DOHH2 (cell line): ENCODE measurements at regions not wholly inside any gene's neighbourhood (a gene's known extent, or its start where the extent isn't known, plus 50 kb on each side); places are given as distances from the start of the nearest gene placed in this dataset.

Experiments used
- EZH2phosphoT487 ChIP-seq: fragments of 200-600 bp; sonication (generic); IDR thresholded peaks from 2 replicates; pipeline ENCODE4 v1.6.1; 2017; ENCODE audit warnings: borderline replicate concordance, mild to moderate bottlenecking, antibody characterized with exemption, low read length, moderate library complexity, mixed read lengths
- TF ChIP-seq, protein P1 (sequence below): fragments of 200-600 bp; sonication (generic); IDR thresholded peaks from one replicate; pipeline ENCODE4 v1.5.1; 2014; ENCODE audit warnings: antibody characterized with exemption, mild to moderate bottlenecking, low read depth, low read length; ENCODE audit not compliant: poor library complexity, severe bottlenecking

DNA sequence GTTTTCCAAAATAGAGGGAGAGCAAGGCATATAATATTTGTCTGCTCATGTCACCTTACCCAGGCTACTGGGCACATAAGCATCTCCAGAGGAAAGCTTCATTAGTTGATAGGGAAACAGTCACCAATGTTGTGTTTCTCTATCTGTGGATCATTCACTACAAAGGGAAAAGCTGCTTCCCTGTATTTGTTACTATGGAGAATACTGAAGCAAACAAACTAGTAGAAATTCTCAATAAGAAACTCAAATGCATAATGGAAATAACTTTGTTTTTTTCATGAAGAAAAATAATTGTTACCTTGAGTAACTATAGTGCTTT, 138.2 kb downstream of the PCSK1 start:
- TF ChIP-seq, protein P1, sequence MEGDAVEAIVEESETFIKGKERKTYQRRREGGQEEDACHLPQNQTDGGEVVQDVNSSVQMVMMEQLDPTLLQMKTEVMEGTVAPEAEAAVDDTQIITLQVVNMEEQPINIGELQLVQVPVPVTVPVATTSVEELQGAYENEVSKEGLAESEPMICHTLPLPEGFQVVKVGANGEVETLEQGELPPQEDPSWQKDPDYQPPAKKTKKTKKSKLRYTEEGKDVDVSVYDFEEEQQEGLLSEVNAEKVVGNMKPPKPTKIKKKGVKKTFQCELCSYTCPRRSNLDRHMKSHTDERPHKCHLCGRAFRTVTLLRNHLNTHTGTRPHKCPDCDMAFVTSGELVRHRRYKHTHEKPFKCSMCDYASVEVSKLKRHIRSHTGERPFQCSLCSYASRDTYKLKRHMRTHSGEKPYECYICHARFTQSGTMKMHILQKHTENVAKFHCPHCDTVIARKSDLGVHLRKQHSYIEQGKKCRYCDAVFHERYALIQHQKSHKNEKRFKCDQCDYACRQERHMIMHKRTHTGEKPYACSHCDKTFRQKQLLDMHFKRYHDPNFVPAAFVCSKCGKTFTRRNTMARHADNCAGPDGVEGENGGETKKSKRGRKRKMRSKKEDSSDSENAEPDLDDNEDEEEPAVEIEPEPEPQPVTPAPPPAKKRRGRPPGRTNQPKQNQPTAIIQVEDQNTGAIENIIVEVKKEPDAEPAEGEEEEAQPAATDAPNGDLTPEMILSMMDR: no peak
- TF ChIP-seq EZH2phosphoT487: no peak
